ENCODE measurements at regions not wholly inside any gene's neighbourhood (a gene's known extent, or its start where the extent isn't known, plus 50 kb on each side); places are given as distances from the start of the nearest gene placed in this dataset.

DNA sequence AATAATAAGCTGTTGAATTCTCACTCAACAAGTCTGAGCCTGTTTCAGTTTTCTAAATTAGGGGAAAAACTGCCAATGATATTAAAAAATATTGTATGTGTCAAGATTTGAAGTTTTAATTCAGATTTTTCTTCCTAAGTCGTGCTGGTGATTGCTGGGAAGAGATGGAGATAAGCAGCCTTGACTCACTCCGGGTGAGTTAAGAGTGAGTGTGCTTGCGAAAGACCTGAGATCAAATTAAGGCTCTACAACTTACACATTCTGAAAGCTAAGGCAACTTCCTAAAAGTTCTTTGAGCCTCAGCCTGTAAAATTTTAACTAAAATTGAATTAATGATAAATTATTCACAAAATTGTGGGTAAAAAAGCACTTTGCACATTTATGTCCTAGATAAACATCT is 1441.2 kb downstream of the PCDH7 start:
- Histone ChIP-seq H3K27ac (no peak overlapping the region), H3K4me1 (no peaks in the 10 kb centered on the region), H3K4me3 (no peak overlapping the region), H3K27me3 (no peaks in the 10 kb centered on the region), H3K9me3 (no peaks in the 10 kb centered on the region), H3K36me3 (no peaks in the 10 kb centered on the region)
- WGBS, 2 donors = 52 to 57% methylated on average over 3 of the region's 3 CpGs
- DNase-seq (no peak), ATAC-seq (ENCODE audit: low FRiP score in 2 of 2) (no peak)
- no peak for TF ChIP-seq POLR2AphosphoS5 (IDR thresholded peaks at IDR 0.05)
- no peak for TF ChIP-seq POLR2A (IDR thresholded peaks at IDR 0.05)
- TF ChIP-seq, protein P1, sequence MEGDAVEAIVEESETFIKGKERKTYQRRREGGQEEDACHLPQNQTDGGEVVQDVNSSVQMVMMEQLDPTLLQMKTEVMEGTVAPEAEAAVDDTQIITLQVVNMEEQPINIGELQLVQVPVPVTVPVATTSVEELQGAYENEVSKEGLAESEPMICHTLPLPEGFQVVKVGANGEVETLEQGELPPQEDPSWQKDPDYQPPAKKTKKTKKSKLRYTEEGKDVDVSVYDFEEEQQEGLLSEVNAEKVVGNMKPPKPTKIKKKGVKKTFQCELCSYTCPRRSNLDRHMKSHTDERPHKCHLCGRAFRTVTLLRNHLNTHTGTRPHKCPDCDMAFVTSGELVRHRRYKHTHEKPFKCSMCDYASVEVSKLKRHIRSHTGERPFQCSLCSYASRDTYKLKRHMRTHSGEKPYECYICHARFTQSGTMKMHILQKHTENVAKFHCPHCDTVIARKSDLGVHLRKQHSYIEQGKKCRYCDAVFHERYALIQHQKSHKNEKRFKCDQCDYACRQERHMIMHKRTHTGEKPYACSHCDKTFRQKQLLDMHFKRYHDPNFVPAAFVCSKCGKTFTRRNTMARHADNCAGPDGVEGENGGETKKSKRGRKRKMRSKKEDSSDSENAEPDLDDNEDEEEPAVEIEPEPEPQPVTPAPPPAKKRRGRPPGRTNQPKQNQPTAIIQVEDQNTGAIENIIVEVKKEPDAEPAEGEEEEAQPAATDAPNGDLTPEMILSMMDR (IDR thresholded peaks at IDR 0.05) = no peak
- TF ChIP-seq EP300 (IDR thresholded peaks at IDR 0.05) = no peak

DNA sequence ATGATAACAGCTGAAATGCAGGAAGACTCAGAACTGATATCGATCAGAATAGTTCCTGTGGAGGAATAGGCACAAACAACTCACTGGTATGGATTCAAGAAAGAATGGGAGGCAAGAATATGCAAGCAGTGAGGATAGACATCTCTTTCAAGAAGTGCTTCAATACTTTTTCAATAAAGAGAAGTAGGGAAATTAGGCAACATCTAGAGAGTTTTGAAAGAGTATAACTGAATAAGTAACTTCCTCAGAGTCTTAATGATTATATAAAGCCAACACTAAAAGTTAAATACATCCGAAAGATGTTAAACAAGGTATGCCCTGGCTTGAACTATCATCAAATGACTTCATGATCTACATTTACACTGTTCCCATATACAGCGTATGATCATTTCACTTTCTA is 1443.0 kb downstream of the PCDH7 start:
- DNase-seq = no peak
- no peaks in the 10 kb centered on the region for H3K27me3 ChIP-seq
- no peak overlapping the region for H3K4me3 ChIP-seq
- no peak for TF ChIP-seq EP300 (IDR thresholded peaks at IDR 0.05)
- TF ChIP-seq, protein P1 (IDR thresholded peaks at IDR 0.05) = no peak
- no peak for TF ChIP-seq POLR2AphosphoS5 (IDR thresholded peaks at IDR 0.05)
- no peak for TF ChIP-seq POLR2A (IDR thresholded peaks at IDR 0.05)
- H3K9me3 ChIP-seq = no peaks in the 10 kb centered on the region
- 76 to 82% methylated on average over 3 of the region's 3 CpGs for WGBS, 2 donors
- H3K36me3 ChIP-seq = no peaks in the 10 kb centered on the region
- no peak overlapping the region for H3K27ac ChIP-seq
- no peak for ATAC-seq (ENCODE audit: low FRiP score in 2 of 2)
- no peaks in the 10 kb centered on the region for H3K4me1 ChIP-seq

DNA sequence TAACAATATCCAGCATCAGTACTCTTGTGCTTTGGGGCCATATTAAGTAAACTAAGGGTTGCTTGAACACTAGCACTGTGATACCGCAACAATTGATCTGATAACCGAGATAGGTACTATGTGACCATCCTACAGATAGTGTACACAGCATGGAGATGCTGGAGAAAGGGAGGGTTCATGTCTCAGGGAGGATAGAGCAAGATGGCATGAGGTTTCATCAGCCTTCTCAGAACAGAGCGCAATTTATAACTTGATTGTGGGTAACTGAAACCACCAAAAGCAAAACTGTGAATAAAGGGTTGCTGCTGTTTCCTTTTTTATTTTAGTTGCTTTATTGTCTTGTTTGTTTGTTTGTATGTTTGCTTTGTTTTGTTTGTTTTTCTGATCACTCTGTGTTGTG is 1449.7 kb downstream of the PCDH7 start:
- Histone ChIP-seq H3K36me3 (no peaks in the 10 kb centered on the region), H3K27me3 (no peaks in the 10 kb centered on the region), H3K4me1 (no peaks in the 10 kb centered on the region), H3K4me3 (no peak overlapping the region), H3K9me3 (no peaks in the 10 kb centered on the region), H3K27ac (no peak overlapping the region)
- TF ChIP-seq, protein P1 (IDR thresholded peaks at IDR 0.05) = no peak
- TF ChIP-seq EP300 (IDR thresholded peaks at IDR 0.05) (no peak), POLR2AphosphoS5 (IDR thresholded peaks at IDR 0.05) (no peak), POLR2A (IDR thresholded peaks at IDR 0.05) (no peak)
- no peak for DNase-seq
- WGBS, 2 donors = 94 to 96% methylated on average over 3 of the region's 3 CpGs
- no peak for ATAC-seq (ENCODE audit: low FRiP score in 2 of 2)

DNA sequence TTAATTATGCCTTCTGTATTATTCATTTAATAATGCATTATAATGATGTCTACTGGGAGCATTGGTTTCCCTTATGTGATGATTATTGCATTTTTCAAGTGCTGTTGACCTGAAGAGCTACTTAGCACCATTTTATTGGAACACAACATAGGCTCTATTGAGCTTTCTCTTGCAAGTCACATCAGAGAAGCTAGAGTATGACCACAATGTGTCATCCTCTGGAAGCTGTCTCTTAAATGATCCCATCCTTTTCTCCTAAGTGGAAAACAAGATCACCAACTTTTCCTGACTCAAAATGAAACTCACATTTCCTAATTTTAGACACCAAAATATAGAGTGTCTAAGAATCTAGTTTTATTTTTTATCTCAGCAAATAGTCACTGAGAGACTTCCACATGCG is 1451.9 kb downstream of the PCDH7 start:
- no peaks in the 10 kb centered on the region for H3K9me3 ChIP-seq
- TF ChIP-seq POLR2AphosphoS5 (IDR thresholded peaks at IDR 0.05) = no peak
- TF ChIP-seq EP300 (IDR thresholded peaks at IDR 0.05) = no peak
- TF ChIP-seq POLR2A (IDR thresholded peaks at IDR 0.05) = no peak
- TF ChIP-seq, protein P1 (IDR thresholded peaks at IDR 0.05) = no peak
- H3K4me1 ChIP-seq = no peaks in the 10 kb centered on the region
- no peak overlapping the region for H3K4me3 ChIP-seq
- DNase-seq = no peak
- ATAC-seq (ENCODE audit: low FRiP score in 2 of 2) = no peak
- no peak overlapping the region for H3K27ac ChIP-seq
- H3K36me3 ChIP-seq = no peaks in the 10 kb centered on the region
- 94 to 96% methylated on average over 1 of the region's 1 CpG for WGBS, 2 donors
- H3K27me3 ChIP-seq = no peaks in the 10 kb centered on the region

DNA sequence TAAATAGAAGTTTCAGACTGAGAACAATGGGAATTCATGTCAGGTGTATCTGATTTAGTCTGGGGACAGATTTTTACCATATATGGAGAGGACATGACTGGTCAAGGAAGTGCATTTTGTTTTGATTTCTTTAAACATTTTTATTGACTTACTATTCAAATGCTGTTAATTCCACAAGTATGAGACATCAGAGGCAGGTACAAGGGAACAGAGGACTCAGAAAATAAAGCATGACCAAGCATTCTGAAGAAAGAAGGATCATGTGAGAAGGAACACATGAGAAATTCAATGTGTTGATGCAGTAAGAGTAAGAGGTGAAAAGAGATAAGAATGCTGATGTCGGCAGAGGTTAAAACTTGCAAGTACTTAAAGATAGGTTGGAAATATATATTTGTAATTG is 1452.6 kb downstream of the PCDH7 start:
- H3K9me3 ChIP-seq = no peaks in the 10 kb centered on the region
- no peaks in the 10 kb centered on the region for H3K27me3 ChIP-seq
- 90 to 96% methylated on average over 1 of the region's 1 CpG for WGBS, 2 donors

More for the DNA sequence above, 1452.6 kb downstream of the PCDH7 start:
- Histone ChIP-seq H3K4me1 (no peaks in the 10 kb centered on the region), H3K36me3 (no peaks in the 10 kb centered on the region), H3K4me3 (no peak overlapping the region), H3K27ac (no peak overlapping the region)
- no peak for DNase-seq
- no peak for ATAC-seq (ENCODE audit: low FRiP score in 2 of 2)
- TF ChIP-seq EP300 (IDR thresholded peaks at IDR 0.05) (no peak), POLR2AphosphoS5 (IDR thresholded peaks at IDR 0.05) (no peak), POLR2A (IDR thresholded peaks at IDR 0.05) (no peak)
- TF ChIP-seq, protein P1 (IDR thresholded peaks at IDR 0.05) = no peak
